ENCODE measurements at regions not wholly inside any gene's neighbourhood (a gene's known extent, or its start where the extent isn't known, plus 50 kb on each side); places are given as distances from the start of the nearest gene placed in this dataset.
"Not testable (repeated sequence)": the region's sequence is repeated elsewhere in the genome, so short reads cannot be mapped to it uniquely, and the experiment has no call there.

DNA sequence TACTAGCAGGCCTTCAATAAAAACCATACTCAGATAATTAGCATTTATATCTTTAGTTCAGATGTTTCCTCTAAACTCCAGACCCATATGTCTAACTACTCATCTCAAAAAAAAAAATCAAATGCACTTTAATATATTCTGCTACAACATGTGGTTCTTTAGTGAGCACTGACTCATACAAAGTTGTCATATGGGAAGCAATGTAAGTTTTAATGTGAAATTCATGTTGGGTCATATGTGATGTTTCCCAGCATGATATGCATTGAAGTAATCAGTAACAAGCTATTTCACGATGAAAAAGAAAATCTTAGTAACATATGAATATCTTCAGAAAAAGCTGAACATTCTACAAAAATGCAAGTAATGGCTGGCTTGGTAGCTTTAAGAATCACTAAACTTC lies 859.7 kb upstream of the ADGRB3 start:
- DNase-seq (ENCODE audit: insufficient read length, low spot score) (no peak), FAIRE-seq (no peak)
- TF ChIP-seq, protein P1, sequence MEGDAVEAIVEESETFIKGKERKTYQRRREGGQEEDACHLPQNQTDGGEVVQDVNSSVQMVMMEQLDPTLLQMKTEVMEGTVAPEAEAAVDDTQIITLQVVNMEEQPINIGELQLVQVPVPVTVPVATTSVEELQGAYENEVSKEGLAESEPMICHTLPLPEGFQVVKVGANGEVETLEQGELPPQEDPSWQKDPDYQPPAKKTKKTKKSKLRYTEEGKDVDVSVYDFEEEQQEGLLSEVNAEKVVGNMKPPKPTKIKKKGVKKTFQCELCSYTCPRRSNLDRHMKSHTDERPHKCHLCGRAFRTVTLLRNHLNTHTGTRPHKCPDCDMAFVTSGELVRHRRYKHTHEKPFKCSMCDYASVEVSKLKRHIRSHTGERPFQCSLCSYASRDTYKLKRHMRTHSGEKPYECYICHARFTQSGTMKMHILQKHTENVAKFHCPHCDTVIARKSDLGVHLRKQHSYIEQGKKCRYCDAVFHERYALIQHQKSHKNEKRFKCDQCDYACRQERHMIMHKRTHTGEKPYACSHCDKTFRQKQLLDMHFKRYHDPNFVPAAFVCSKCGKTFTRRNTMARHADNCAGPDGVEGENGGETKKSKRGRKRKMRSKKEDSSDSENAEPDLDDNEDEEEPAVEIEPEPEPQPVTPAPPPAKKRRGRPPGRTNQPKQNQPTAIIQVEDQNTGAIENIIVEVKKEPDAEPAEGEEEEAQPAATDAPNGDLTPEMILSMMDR (IDR thresholded peaks at IDR 0.05; ENCODE audit: insufficient read depth, missing control alignments), result no peak

DNA sequence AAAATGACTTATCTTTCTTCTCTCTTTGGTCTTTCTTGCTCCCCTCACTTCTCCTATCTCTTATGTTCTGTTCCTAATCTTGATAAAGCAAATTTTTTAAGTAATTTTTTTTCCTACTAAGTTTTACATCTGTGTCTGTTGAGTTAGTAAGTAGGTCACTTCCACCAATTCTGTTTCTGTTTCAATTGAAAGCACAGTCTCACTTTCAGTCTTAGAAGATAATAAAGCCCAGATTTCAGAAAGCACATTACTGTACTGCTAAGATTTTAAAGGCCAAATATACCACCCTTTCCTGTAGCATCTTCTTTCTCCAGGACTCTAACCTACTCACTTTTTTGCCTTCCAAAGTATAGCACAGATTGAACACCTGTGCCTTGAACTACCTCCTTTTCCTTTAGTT lies 866.1 kb upstream of the ADGRB3 start:
- no peak for FAIRE-seq
- DNase-seq (ENCODE audit: insufficient read length, low spot score), result no peak
- TF ChIP-seq, protein P1 (IDR thresholded peaks at IDR 0.05; ENCODE audit: insufficient read depth, missing control alignments), result no peak

DNA sequence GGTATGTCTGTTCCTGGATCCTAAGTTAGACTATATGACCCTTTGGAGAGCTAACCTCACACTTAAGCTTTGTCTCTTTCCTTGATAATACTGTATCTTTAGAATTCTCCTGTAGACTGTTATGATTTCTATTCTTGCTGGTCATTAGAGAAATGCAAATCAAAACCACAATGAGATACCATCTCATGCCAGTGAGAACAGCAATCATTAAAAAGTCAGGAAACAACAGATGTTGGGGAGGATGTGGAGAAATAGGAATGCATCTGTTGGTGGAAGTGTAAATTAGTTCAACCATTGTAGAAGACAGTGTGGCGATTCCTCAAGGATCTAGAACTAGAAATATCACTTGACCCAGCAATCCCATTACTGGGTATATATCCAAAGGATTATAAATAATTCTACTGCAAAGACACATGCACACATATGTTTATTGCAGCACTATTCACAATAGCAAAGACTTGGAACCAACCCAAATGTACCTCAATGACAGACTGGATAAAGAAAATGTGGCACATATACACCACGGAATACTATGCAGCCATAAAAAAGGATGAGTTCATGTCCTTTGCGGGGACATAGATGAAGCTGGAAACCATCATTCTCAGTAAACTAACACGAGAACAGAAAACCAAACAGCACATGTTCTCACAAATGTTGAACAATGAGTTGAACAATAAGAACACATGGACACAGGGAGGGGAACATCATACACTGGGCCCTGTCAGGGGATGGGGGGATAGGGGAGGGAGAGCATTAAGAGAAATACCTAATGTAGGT lies 867.8 kb upstream of the ADGRB3 start:
- not testable (repeated sequence) for DNase-seq (ENCODE audit: insufficient read length, low spot score); FAIRE-seq

DNA sequence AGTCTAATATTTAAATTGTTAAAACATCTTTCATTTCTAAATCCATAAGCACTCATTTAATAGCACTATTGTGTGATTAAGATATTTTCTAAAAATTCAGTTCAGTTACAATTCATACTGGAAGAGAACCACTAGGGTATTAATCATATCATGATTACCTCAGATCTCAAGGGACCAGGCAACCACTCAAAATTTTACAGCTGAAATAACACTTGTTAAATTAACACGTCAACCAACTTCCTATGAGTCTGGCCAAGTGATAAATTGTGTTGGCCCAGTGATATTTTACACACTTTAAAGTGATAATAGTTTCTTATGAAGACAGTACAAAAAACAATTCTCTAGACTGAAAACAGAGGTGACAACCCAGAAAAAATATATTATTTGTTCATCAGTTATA lies 869.0 kb upstream of the ADGRB3 start:
- no peak for FAIRE-seq
- no peak for DNase-seq (ENCODE audit: insufficient read length, low spot score)
- TF ChIP-seq, protein P1 (IDR thresholded peaks at IDR 0.05; ENCODE audit: insufficient read depth, missing control alignments), result no peak

DNA sequence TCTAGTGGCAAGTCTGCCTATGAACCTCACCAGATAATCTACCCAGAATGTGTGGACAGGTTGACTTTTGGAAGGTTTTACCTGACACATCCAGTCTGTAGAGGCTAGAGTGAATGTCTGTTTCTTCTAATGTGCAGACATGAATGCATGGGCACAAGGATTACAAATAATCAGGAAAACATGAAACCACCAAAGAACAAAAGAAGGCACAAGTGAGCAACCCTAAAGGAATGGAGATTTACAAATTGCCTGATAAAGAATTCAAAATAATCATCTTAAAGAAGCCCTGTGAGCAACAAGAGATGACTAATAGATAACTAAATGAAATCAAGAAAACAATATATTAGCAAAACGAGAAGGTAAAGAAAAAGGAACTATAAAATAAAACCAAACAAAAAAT lies 876.1 kb upstream of the ADGRB3 start:
- DNase-seq (ENCODE audit: insufficient read length, low spot score) (no peak), FAIRE-seq (no peak)
- TF ChIP-seq, protein P1 (IDR thresholded peaks at IDR 0.05; ENCODE audit: insufficient read depth, missing control alignments), result no peak

DNA sequence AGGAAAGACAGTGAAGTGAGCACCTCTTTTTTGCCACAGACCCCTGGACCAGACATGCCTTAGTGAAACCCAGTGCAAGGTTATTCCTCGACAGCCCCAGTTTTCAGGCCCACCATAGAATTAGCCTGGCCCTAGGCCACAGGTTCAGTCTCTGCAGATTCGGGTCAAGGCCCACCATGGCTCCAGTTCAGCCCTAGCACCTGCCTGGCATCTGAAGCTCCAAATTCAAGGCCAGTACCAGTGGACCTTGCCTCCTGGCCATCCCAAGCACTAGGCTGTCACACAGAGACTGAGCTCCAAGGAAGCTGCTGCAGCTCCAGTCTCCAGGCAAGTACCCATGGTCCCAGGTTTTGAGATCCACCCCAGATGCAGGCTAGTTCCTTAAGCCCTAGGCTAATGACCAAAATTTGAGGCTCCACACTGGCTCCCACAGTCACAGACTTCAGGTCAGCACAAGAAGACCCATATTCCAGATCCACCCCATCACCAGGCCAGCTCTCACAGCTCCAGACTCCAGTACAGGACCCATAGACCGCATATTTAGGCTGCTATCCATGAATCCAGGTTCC lies 877.5 kb upstream of the ADGRB3 start:
- FAIRE-seq (no peak), DNase-seq (ENCODE audit: insufficient read length, low spot score) (no peak)
- TF ChIP-seq, protein P1 (IDR thresholded peaks at IDR 0.05; ENCODE audit: insufficient read depth, missing control alignments), result no peak

DNA sequence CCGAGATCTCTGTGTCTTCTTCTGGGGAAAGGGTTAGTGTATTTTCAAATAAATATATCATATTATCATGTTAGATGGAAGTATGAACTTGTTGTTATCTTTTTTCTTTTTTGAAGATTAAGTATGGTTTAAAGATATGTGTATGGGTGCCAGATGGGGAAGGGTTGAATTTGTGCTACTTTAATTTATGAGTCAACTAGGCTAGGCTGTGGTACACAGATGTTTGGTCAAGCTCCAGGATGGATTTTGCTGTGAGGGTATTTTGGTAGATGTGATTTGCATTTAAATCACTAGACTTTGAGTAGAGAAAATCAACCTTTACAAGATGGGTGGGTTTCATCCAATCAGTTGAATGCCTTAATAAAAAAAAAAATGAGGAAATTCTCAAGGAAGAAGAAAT lies 886.6 kb upstream of the ADGRB3 start:
- FAIRE-seq, result no peak
- TF ChIP-seq, protein P1 (IDR thresholded peaks at IDR 0.05; ENCODE audit: insufficient read depth, missing control alignments), result no peak

More for the DNA sequence above, 886.6 kb upstream of the ADGRB3 start:
- no peak for DNase-seq (ENCODE audit: insufficient read length, low spot score)
